ENCODE measurements at regions not wholly inside any gene's neighbourhood (a gene's known extent, or its start where the extent isn't known, plus 50 kb on each side); places are given as distances from the start of the nearest gene placed in this dataset.

GRCh38 chr18:25495606-25496005 lies 143.6 kb upstream of the ZNF521 start:
- intact Hi-C loops (cut with DNase I): no loop called here
- DNase-seq: no peak
- H3K27me3 ChIP-seq: no peaks in the 10 kb centered on the region

GRCh38 chr18:25494888-25495287 lies 142.9 kb upstream of the ZNF521 start:
- intact Hi-C loops (cut with DNase I): no loop called here
- WGBS, 3 donors: 74 to 88% (median 82%) methylated on average over 1 of the region's 1 CpG
- no peak overlapping the region for H3K27ac ChIP-seq

More at GRCh38 chr18:25495606-25496005, 143.6 kb upstream of the ZNF521 start:
- H3K9me3 ChIP-seq: no peaks in the 10 kb centered on the region
- no peaks in the 10 kb centered on the region for H3K4me1 ChIP-seq (ENCODE audit: insufficient read depth)
- no peak overlapping the region for H3K4me3 ChIP-seq
- no peak overlapping the region for H3K27ac ChIP-seq
- H3K36me3 ChIP-seq: no peaks in the 10 kb centered on the region
- 57 to 81% (median 63%) methylated on average over 1 of the region's 1 CpG for WGBS, 3 donors
- TF ChIP-seq EP300 (IDR thresholded peaks at IDR 0.05) (no peak), POLR2A (IDR thresholded peaks at IDR 0.05) (no peak), CTCF (IDR thresholded peaks at IDR 0.05) (no peak)

GRCh38 chr18:25493401-25493800 lies 141.4 kb upstream of the ZNF521 start:
- DNase-seq: no peak
- Histone ChIP-seq H3K4me3 (no peak overlapping the region), H3K9me3 (no peaks in the 10 kb centered on the region), H3K4me1 (ENCODE audit: insufficient read depth) (no peaks in the 10 kb centered on the region), H3K27ac (no peak overlapping the region), H3K27me3 (no peaks in the 10 kb centered on the region), H3K36me3 (no peaks in the 10 kb centered on the region)
- TF ChIP-seq EP300 (IDR thresholded peaks at IDR 0.05) (no peak), POLR2A (IDR thresholded peaks at IDR 0.05) (no peak), CTCF (IDR thresholded peaks at IDR 0.05) (no peak)
- intact Hi-C loops (cut with DNase I): no loop called here

More at GRCh38 chr18:25494888-25495287, 142.9 kb upstream of the ZNF521 start:
- no peak for DNase-seq
- Histone ChIP-seq H3K27me3 (no peaks in the 10 kb centered on the region), H3K9me3 (no peaks in the 10 kb centered on the region), H3K4me1 (ENCODE audit: insufficient read depth) (no peaks in the 10 kb centered on the region), H3K4me3 (no peak overlapping the region), H3K36me3 (no peaks in the 10 kb centered on the region)
- TF ChIP-seq POLR2A (IDR thresholded peaks at IDR 0.05) (no peak), CTCF (IDR thresholded peaks at IDR 0.05) (no peak), EP300 (IDR thresholded peaks at IDR 0.05) (no peak)

- no peaks in the 10 kb centered on the region for H3K27me3 ChIP-seq
- no peak overlapping the region for H3K4me3 ChIP-seq
- intact Hi-C loops (cut with DNase I): no loop called here
- H3K27ac ChIP-seq: no peak overlapping the region
- no peaks in the 10 kb centered on the region for H3K4me1 ChIP-seq (ENCODE audit: insufficient read depth)
- 69 to 82% (median 72%) methylated on average over 4 of the region's 4 CpGs for WGBS, 3 donors
- DNase-seq: no peak
- TF ChIP-seq POLR2A (IDR thresholded peaks at IDR 0.05) (no peak), EP300 (IDR thresholded peaks at IDR 0.05) (no peak), CTCF (IDR thresholded peaks at IDR 0.05) (no peak)
- no peaks in the 10 kb centered on the region for H3K36me3 ChIP-seq
- no peaks in the 10 kb centered on the region for H3K9me3 ChIP-seq
Measured at GRCh38 chr18:25490316-25490715, 138.3 kb upstream of the ZNF521 start.

- no peak for DNase-seq
- H3K36me3 ChIP-seq: no peaks in the 10 kb centered on the region
Measured at GRCh38 chr18:25473008-25473407, 121.0 kb upstream of the ZNF521 start.

More at GRCh38 chr18:25473008-25473407, 121.0 kb upstream of the ZNF521 start:
- intact Hi-C loops (cut with DNase I): no loop called here
- H3K4me1 ChIP-seq (ENCODE audit: insufficient read depth): no peaks in the 10 kb centered on the region
- H3K9me3 ChIP-seq: no peaks in the 10 kb centered on the region
- no peaks in the 10 kb centered on the region for H3K27me3 ChIP-seq
- WGBS, 3 donors: 60 to 67% (median 64%) methylated on average over 2 of the region's 2 CpGs
- no peak overlapping the region for H3K27ac ChIP-seq
- TF ChIP-seq POLR2A (IDR thresholded peaks at IDR 0.05) (no peak), CTCF (IDR thresholded peaks at IDR 0.05) (no peak), EP300 (IDR thresholded peaks at IDR 0.05) (no peak)
- H3K4me3 ChIP-seq: no peak overlapping the region

Data from ovary (tissue), 7 donors.